Activated CD8-positive, alpha-beta T cell treated with anti-CD3 and anti-CD28 coated beads for 36 hours (primary cell): ENCODE measurements at regions not wholly inside any gene's neighbourhood (a gene's known extent, or its start where the extent isn't known, plus 50 kb on each side); places are given as distances from the start of the nearest gene placed in this dataset.

Experiments
- ATAC-seq: fragments of 200-7000 bp; cut with Tn5 transposase; one replicate; pipeline ENCODE4 v1.10.0; 2021; ENCODE audit warnings: mild to moderate bottlenecking, moderate library complexity
- CTCF ChIA-PET: fragments of 350-600 bp; sonication (Branson Sonifier 250); formaldehyde crosslinking; loops from one replicate; lab custom pipeline; 2021; ENCODE audit warnings: antibody characterized with exemption; lab: Charles Lee
- POLR2A ChIA-PET: fragments of 350-600 bp; sonication (Branson Sonifier 250); formaldehyde crosslinking; loops from one replicate; lab custom pipeline; 2021; ENCODE audit warnings: antibody characterized with exemption; lab: Charles Lee
- DNase-seq: peaks from one replicate; pipeline ENCODE4 v3.0.0-alpha.2; 2020
- H3K27ac Mint-ChIP-seq: one replicate; pipeline ENCODE4 v1.8.0; 2021; ENCODE audit warnings: mild to moderate bottlenecking, mixed read lengths
- H3K27me3 Mint-ChIP-seq: one replicate; pipeline ENCODE4 v1.8.0; 2021; ENCODE audit warnings: mixed read lengths
- H3K36me3 Mint-ChIP-seq: one replicate; pipeline ENCODE4 v1.8.0; 2021; ENCODE audit warnings: low read depth, mixed read lengths
- H3K4me1 Mint-ChIP-seq: one replicate; pipeline ENCODE4 v1.8.0; 2021; ENCODE audit warnings: low read depth, mixed read lengths
- H3K4me3 Mint-ChIP-seq: one replicate; pipeline ENCODE4 v1.8.0; 2021; ENCODE audit warnings: mild to moderate bottlenecking, moderate library complexity, mixed read lengths
- H3K9me3 Mint-ChIP-seq: one replicate; pipeline ENCODE4 v1.8.0; 2021; ENCODE audit warnings: mixed read lengths
- CTCF ChIP-seq: fragments of 200-600 bp; IDR thresholded peaks from one replicate; pipeline ENCODE4 v1.8.0; 2022; ENCODE audit warnings: antibody characterized with exemption, mild to moderate bottlenecking
- intact Hi-C: fragments of 100-400 bp; cut with micrococcal nuclease; formaldehyde crosslinking; loops from one replicate; pipeline ENCODE4 v1.10.0; 2022

GRCh38 chr16:86293906-86294305 is 216.4 kb upstream of the FOXF1 start:
- intact Hi-C loops, result no loop called here
- TF ChIP-seq CTCF, result no peak
- ChIA-PET CTCF (no interaction called here), POLR2A (interaction anchor here (0.7 kb wide), 1 partner anchor 237 kb away, joined by 3 read pairs; no protein-coding TSS in a partner anchor)
- Mint-ChIP-seq H3K36me3 (no peaks in the 10 kb centered on the region), H3K27ac (no peak overlapping the region), H3K4me1 (no peaks in the 10 kb centered on the region), H3K4me3 (no peak overlapping the region), H3K9me3 (no peaks in the 10 kb centered on the region), H3K27me3 (peaks cover 61% of the 10 kb centered on the region)
- ATAC-seq, result no peak
- DNase-seq, result no peak

GRCh38 chr16:86294535-86295196 is 215.7 kb upstream of the FOXF1 start:
- no peak for DNase-seq
- CTCF ChIA-PET, result no interaction called here
- no peak for ATAC-seq
- Mint-ChIP-seq H3K36me3 (no peaks in the 10 kb centered on the region), H3K4me3 (no peak overlapping the region), H3K27me3 (peaks cover 58% of the 10 kb centered on the region), H3K27ac (no peak overlapping the region), H3K4me1 (no peaks in the 10 kb centered on the region), H3K9me3 (no peaks in the 10 kb centered on the region)
- no peak for TF ChIP-seq CTCF
- intact Hi-C loops, result no loop called here
- POLR2A ChIA-PET, result interaction anchor here (0.7 kb wide), 1 partner anchor 236 kb away, joined by 3 read pairs; no protein-coding TSS in a partner anchor

- POLR2A ChIA-PET, result no interaction called here
- H3K9me3 Mint-ChIP-seq, result no peaks in the 10 kb centered on the region
- no peak for TF ChIP-seq CTCF
- no peaks in the 10 kb centered on the region for H3K4me1 Mint-ChIP-seq
- no peak overlapping the region for H3K4me3 Mint-ChIP-seq
- H3K27me3 Mint-ChIP-seq, result peaks cover 55% of the 10 kb centered on the region
- no peaks in the 10 kb centered on the region for H3K36me3 Mint-ChIP-seq
- no peak overlapping the region for H3K27ac Mint-ChIP-seq
- ATAC-seq, result no peak
- intact Hi-C loops, result no loop called here
- DNase-seq, result no peak
- CTCF ChIA-PET, result no interaction called here
Observed at GRCh38 chr16:86296256-86296655, 214.1 kb upstream of the FOXF1 start.

- Mint-ChIP-seq H3K4me1 (no peaks in the 10 kb centered on the region), H3K36me3 (no peaks in the 10 kb centered on the region), H3K27me3 (peaks cover 56% of the 10 kb centered on the region), H3K9me3 (no peaks in the 10 kb centered on the region), H3K4me3 (no peak overlapping the region), H3K27ac (no peak overlapping the region)
- no peak for DNase-seq
- intact Hi-C loops, result no loop called here
- POLR2A ChIA-PET, result no interaction called here
- no peak for ATAC-seq
- CTCF ChIA-PET, result no interaction called here
- TF ChIP-seq CTCF, result no peak
Observed at GRCh38 chr16:86297391-86297790, 212.9 kb upstream of the FOXF1 start.

GRCh38 chr16:86297866-86298757 is 212.2 kb upstream of the FOXF1 start:
- intact Hi-C loops, result no loop called here
- ATAC-seq, result no peak
- Mint-ChIP-seq H3K36me3 (no peaks in the 10 kb centered on the region), H3K9me3 (no peaks in the 10 kb centered on the region), H3K4me3 (no peak overlapping the region), H3K27ac (no peak overlapping the region), H3K4me1 (no peaks in the 10 kb centered on the region), H3K27me3 (peaks cover 55% of the 10 kb centered on the region)
- ChIA-PET CTCF (no interaction called here), POLR2A (no interaction called here)
- DNase-seq, result no peak
- TF ChIP-seq CTCF, result no peak
